GM12864 (cell line): ENCODE measurements at regions not wholly inside any gene's neighbourhood (a gene's known extent, or its start where the extent isn't known, plus 50 kb on each side); places are given as distances from the start of the nearest gene placed in this dataset.

Experiments used
- DNase-seq: peaks from one replicate; pipeline ENCODE4 v3.0.0-alpha.2; 2011; ENCODE audit warnings: low read depth
- H3K4me3 ChIP-seq: 2 replicates; pipeline ENCODE4 v1.5.1; 2011; ENCODE audit warnings: mild to moderate bottlenecking, low read depth, low read length, control low read depth
- CTCF ChIP-seq: IDR thresholded peaks from 2 replicates; pipeline ENCODE4 v1.5.1; 2011; ENCODE audit warnings: low read depth, mild to moderate bottlenecking, moderate library complexity, low read length, control low read depth, inconsistent platforms; ENCODE audit errors: missing control alignments

- H3K4me3 ChIP-seq = no peak overlapping the region
- DNase-seq = no peak
- TF ChIP-seq CTCF = no peak
These were observed 151.0 kb upstream of the B3GAT1 start for GRCh38 chr11:134562941-134563471.

DNA sequence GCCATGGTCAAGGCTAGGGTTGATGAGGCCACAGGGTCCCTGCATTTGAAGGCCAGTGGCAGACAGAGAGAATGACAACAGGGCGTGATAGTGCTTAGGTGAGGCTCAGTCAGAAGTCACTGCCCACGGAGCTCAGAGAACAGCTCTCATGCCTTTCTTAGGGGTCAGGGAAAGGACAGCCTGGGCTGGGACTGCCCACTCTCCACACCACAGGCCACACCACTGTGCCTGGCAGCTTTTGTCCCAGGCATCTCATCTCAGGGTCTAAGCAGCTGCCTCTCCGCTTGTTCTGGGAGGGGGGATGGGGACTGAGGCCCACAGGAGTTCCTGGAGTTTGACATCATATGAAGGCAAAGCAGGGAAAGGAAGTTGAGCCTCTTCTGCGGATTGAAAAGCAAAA lies 150.2 kb upstream of the B3GAT1 start:
- DNase-seq = no peak
- no peak for TF ChIP-seq CTCF
- no peak overlapping the region for H3K4me3 ChIP-seq

DNA sequence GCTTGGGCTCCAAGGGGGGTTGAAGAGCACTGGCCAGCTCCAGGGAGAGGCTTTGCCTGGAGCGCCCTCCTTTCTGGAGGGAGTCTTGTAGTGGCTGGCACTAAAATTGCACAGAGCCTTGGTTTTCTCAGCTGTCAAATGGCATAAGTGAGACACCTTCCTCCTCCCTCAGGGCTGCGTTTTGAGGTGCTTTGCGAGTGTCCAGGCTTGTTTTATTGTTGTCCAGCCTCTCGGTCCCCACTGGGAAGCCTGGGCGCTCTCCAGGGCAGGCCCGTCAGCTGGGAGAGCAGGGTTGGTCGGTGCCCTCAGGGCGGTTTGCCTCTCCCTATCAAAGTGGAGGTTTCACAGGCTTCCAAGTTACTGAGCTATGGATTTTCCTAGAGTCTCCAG lies 149.3 kb upstream of the B3GAT1 start:
- no peak for DNase-seq
- TF ChIP-seq CTCF = no peak
- H3K4me3 ChIP-seq = no peak overlapping the region

GRCh38 chr11:134560566-134561330 lies 148.7 kb upstream of the B3GAT1 start:
- no peak for TF ChIP-seq CTCF
- no peak for DNase-seq
- no peak overlapping the region for H3K4me3 ChIP-seq

DNA sequence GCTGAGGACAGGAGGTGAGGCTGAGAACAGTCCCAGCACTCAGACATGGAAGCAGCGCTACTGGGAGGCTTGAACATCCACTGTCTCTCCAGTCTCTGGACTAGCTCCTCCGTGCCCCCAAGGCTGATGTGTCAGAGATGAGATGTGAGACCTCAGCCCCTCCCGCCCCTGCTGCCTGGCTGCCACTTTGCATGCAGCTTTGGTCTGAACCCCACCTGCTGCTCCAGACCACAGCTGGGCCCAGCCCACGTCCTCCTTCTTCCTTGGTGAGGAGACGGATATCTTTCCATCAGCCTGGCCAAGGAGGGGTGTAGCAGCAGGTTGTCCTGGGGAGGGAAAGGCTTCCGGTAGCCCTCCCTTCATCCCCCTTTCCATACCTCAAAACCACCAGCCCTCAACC lies 148.0 kb upstream of the B3GAT1 start:
- no peak for TF ChIP-seq CTCF
- DNase-seq = no peak
- no peak overlapping the region for H3K4me3 ChIP-seq

DNA sequence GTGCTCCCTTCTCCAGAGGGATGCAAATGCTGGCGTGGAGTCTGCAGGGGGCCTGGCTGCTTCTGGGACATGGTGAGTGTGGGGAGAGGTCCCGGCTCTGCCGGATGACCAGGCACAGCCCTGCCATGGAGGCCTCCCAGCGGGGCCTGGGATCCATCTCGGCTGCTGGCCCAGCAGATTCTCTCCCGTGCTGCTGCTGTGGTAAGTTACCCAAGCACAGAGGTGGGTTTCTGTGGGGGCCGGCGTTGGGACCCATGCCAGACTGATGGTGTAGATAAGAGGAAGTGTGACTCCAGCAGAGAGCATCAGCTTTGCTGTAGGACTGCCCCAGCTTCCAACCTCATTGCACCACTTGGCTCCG lies 147.5 kb upstream of the B3GAT1 start:
- no peak for DNase-seq
- H3K4me3 ChIP-seq = no peak overlapping the region
- TF ChIP-seq CTCF = no peak

DNA sequence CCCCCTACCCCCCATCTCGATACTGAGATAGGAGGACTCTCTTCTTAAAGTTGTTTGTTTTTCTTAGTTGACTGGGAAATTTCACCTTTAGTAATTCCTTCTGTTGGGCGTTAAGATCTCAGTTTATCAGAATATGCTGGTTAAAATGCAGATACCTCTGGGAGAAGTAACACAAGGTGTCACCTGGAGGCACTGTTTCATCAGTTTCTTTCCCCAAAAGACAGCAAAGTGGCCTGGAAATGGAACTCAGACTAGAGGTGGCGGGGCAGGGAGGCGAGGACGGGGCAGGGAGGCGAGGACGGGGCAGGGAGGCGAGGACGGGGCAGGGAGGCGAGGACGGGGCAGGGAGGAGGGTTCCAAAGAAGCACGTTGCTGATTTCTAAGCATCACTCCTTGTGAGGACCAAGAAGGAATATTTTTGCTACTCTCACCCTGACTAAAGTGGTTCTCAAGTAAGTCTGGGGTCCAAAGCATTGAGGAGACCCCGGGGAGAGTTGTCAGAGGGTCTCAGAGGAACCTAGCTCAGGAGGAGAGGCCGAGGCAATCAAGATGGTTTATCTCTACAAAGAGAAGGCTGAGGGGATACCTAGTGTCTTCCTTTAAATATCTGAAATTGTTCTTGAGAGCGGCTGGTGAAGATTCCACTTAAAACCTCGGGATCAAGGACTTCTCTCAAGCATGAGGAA lies 147.0 kb upstream of the B3GAT1 start:
- DNase-seq = no peak
- H3K4me3 ChIP-seq = no peak overlapping the region
- no peak for TF ChIP-seq CTCF
